ENCODE measurements at regions not wholly inside any gene's neighbourhood (a gene's known extent, or its start where the extent isn't known, plus 50 kb on each side); places are given as distances from the start of the nearest gene placed in this dataset.
A peak's percentile ranks its signal among the peaks of the same experiment; 100 is the strongest.

DNA sequence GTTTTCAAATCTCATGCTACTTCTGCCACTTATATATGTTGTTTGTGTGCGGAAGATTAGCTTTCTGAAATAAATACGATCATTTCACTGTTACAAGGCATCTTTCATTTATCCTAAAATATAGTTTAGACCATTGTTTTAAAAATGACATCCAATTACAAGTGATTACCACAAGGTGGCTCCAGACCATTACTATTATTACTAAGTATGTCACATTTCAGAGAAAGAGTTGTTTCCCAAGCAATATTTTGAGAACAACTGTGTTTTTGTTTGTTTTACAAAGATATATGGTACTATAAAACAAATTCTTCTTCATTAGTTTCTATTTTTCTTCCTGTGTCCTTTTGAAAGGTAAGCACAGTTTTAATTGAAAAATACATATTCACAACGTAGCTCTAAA, 136.0 kb upstream of the RAP2B start:
- Histone ChIP-seq H2BK120ac (ENCODE audit: low read depth, low read length) (no peak overlapping the region), H3K4me3 (ENCODE audit: insufficient read depth in 1 of 2, low read depth in 1 of 2, low read length in 2 of 2) (no peak overlapping the region), H3K9me3 (ENCODE audit: control insufficient read depth, low read length) (no peaks in the 10 kb centered on the region), H3K27ac (ENCODE audit: low read length, poor library complexity, severe bottlenecking) (no peak overlapping the region), H4K91ac (ENCODE audit: low read length) (no peak overlapping the region), H3K4ac (ENCODE audit: low read depth in 1 of 2, low read length in 2 of 2) (no peak overlapping the region), H2AFZ (ENCODE audit: low read depth, low read length) (no peak overlapping the region), H2BK15ac (ENCODE audit: low read depth, poor library complexity, severe bottlenecking) (no peak overlapping the region), H2BK5ac (ENCODE audit: low read depth, low read length, poor library complexity, severe bottlenecking) (no peak overlapping the region), H2AK5ac (ENCODE audit: low read length, severe bottlenecking) (no peak overlapping the region), H3K4me2 (ENCODE audit: low read length, poor library complexity, severe bottlenecking) (no peak overlapping the region), H3K18ac (ENCODE audit: low read depth in 1 of 2, low read length in 2 of 2) (no peak overlapping the region), H2BK12ac (ENCODE audit: low read length in 2 of 2) (no peak overlapping the region), H3K27me3 (ENCODE audit: control insufficient read depth in 1 of 2, insufficient read depth in 1 of 2, low read length in 2 of 2) (peaks cover 0 to 4% of the 10 kb centered on the region in 2 experiments), H3K9ac (ENCODE audit: low read length) (no peak overlapping the region), H3K23ac (ENCODE audit: low read length in 2 of 2) (no peak overlapping the region), H3K36me3 (ENCODE audit: control insufficient read depth in 1 of 2, insufficient read depth in 2 of 2, low read depth in 1 of 2, low read length in 2 of 2) (no peaks in the 10 kb centered on the region), H3K4me1 (ENCODE audit: control insufficient read depth, insufficient read depth, low read depth, low read length) (no peaks in the 10 kb centered on the region), H3K79me1 (replicated peaks; ENCODE audit: low read length, poor library complexity, severe bottlenecking) (no peaks in the 10 kb centered on the region), H4K8ac (ENCODE audit: low read length) (no peak overlapping the region), H3K14ac (ENCODE audit: low read length in 2 of 2) (no peak overlapping the region)
- WGBS, result no CpG with 5 or more reads among the region's 3 CpGs
- DNase-seq, result peak; percentile 53

DNA sequence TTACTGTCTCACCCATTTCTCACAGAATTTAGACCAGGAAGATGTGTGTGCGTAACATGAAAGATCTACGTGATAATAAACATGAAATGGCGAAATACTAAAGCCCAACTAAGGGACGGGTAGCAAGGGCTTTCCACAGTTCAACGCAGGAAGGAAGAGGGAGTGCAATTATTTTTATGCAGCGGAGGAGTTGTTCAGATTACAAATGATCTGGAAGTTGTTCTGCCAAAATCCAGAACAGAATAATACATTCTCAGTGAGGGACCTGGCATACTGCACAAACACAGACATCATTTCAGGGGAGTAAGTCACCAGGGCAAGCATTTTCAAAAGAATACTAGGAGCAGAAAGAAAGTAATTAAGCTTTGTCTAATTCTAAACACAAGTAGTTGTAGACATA, 133.6 kb upstream of the RAP2B start:
- no peak overlapping the region for H2BK15ac ChIP-seq (ENCODE audit: low read depth, poor library complexity, severe bottlenecking)
- H3K14ac ChIP-seq (ENCODE audit: low read length in 2 of 2), result no peak overlapping the region
- H3K9me3 ChIP-seq (ENCODE audit: control insufficient read depth, low read length), result no peaks in the 10 kb centered on the region
- no peak overlapping the region for H2BK12ac ChIP-seq (ENCODE audit: low read length in 2 of 2)
- no peak overlapping the region for H2AK5ac ChIP-seq (ENCODE audit: low read length, severe bottlenecking)
- no peak for DNase-seq
- H3K4ac ChIP-seq (ENCODE audit: low read depth in 1 of 2, low read length in 2 of 2), result no peak overlapping the region
- no peak overlapping the region for H4K8ac ChIP-seq (ENCODE audit: low read length)
- no peak overlapping the region for H3K18ac ChIP-seq (ENCODE audit: low read depth in 1 of 2, low read length in 2 of 2)
- 89% methylated on average over 5 of the region's 6 CpGs for WGBS
- no peaks in the 10 kb centered on the region for H3K36me3 ChIP-seq (ENCODE audit: control insufficient read depth in 1 of 2, insufficient read depth in 2 of 2, low read depth in 1 of 2, low read length in 2 of 2)
- H3K27me3 ChIP-seq (ENCODE audit: control insufficient read depth in 1 of 2, insufficient read depth in 1 of 2, low read length in 2 of 2), result no peaks in the 10 kb centered on the region
- no peak overlapping the region for H3K4me2 ChIP-seq (ENCODE audit: low read length, poor library complexity, severe bottlenecking)
- no peak overlapping the region for H2AFZ ChIP-seq (ENCODE audit: low read depth, low read length)
- H3K4me3 ChIP-seq (ENCODE audit: insufficient read depth in 1 of 2, low read depth in 1 of 2, low read length in 2 of 2), result no peak overlapping the region
- peak overlapping the region; percentile 67 for H3K9ac ChIP-seq (ENCODE audit: low read length)
- no peak overlapping the region for H4K91ac ChIP-seq (ENCODE audit: low read length)
- H2BK120ac ChIP-seq (ENCODE audit: low read depth, low read length), result no peak overlapping the region
- no peak overlapping the region for H3K27ac ChIP-seq (ENCODE audit: low read length, poor library complexity, severe bottlenecking)
- H3K4me1 ChIP-seq (ENCODE audit: control insufficient read depth, insufficient read depth, low read depth, low read length), result no peaks in the 10 kb centered on the region
- H3K79me1 ChIP-seq (replicated peaks; ENCODE audit: low read length, poor library complexity, severe bottlenecking), result no peaks in the 10 kb centered on the region
- no peak overlapping the region for H2BK5ac ChIP-seq (ENCODE audit: low read depth, low read length, poor library complexity, severe bottlenecking)
- no peak overlapping the region for H3K23ac ChIP-seq (ENCODE audit: low read length in 2 of 2)

DNA sequence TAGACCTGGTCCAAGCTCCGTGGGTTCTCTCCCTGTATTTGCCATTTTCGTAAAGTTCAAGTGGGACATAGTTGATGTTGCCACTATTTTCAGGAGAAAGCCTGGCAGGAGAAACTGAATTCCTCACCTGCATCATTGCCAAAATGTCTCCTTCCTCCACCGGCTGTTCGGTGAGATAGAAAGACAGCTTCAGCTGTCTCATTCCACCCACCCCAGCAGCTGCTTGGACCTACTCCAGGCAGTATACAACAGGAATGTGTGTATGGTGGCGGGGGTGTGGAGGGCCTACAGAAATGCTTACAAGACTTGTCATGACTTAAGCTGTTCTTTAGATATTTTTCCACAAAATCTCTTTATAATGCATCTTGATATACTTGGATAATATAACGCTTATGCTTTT, 132.7 kb upstream of the RAP2B start:
- Histone ChIP-seq H2BK5ac (ENCODE audit: low read depth, low read length, poor library complexity, severe bottlenecking) (no peak overlapping the region), H3K4me3 (ENCODE audit: insufficient read depth in 1 of 2, low read depth in 1 of 2, low read length in 2 of 2) (no peak overlapping the region), H3K36me3 (ENCODE audit: control insufficient read depth in 1 of 2, insufficient read depth in 2 of 2, low read depth in 1 of 2, low read length in 2 of 2) (no peaks in the 10 kb centered on the region), H2AK5ac (ENCODE audit: low read length, severe bottlenecking) (no peak overlapping the region), H3K23ac (ENCODE audit: low read length in 2 of 2) (no peak overlapping the region), H2BK12ac (ENCODE audit: low read length in 2 of 2) (no peak overlapping the region), H4K8ac (ENCODE audit: low read length) (no peak overlapping the region), H3K9ac (ENCODE audit: low read length) (no peak overlapping the region), H3K4ac (ENCODE audit: low read depth in 1 of 2, low read length in 2 of 2) (no peak overlapping the region), H3K4me2 (ENCODE audit: low read length, poor library complexity, severe bottlenecking) (no peak overlapping the region), H2AFZ (ENCODE audit: low read depth, low read length) (no peak overlapping the region), H3K14ac (ENCODE audit: low read length in 2 of 2) (no peak overlapping the region), H4K91ac (ENCODE audit: low read length) (no peak overlapping the region), H3K27me3 (ENCODE audit: control insufficient read depth in 1 of 2, insufficient read depth in 1 of 2, low read length in 2 of 2) (no peaks in the 10 kb centered on the region), H2BK15ac (ENCODE audit: low read depth, poor library complexity, severe bottlenecking) (no peak overlapping the region), H2BK120ac (ENCODE audit: low read depth, low read length) (no peak overlapping the region), H3K4me1 (ENCODE audit: control insufficient read depth, insufficient read depth, low read depth, low read length) (no peaks in the 10 kb centered on the region), H3K79me1 (replicated peaks; ENCODE audit: low read length, poor library complexity, severe bottlenecking) (no peaks in the 10 kb centered on the region), H3K18ac (ENCODE audit: low read depth in 1 of 2, low read length in 2 of 2) (no peak overlapping the region), H3K27ac (ENCODE audit: low read length, poor library complexity, severe bottlenecking) (no peak overlapping the region), H3K9me3 (ENCODE audit: control insufficient read depth, low read length) (no peaks in the 10 kb centered on the region)
- no peak for DNase-seq
- 55% methylated on average over 1 of the region's 6 CpGs for WGBS

DNA sequence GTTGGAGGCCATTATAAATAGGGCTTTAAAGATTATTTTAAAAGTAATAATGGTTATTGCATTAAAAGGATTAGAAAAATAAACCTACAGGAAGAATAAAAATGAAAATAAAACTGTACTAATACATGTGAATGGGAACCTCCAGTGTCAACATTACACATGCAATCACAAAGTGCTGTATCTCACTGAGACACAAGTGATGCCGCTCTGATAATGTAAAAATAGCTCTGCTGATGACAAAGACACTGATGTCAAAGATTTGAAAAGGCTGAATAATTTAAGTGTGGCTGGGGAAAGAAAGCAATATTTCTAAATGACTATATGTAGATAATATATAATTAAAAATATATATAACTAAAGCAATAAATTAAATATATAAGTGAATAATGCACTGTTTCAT, 129.1 kb upstream of the RAP2B start:
- Histone ChIP-seq H3K27ac (ENCODE audit: low read length, poor library complexity, severe bottlenecking) (no peak overlapping the region), H4K91ac (ENCODE audit: low read length) (no peak overlapping the region), H3K79me1 (replicated peaks; ENCODE audit: low read length, poor library complexity, severe bottlenecking) (no peaks in the 10 kb centered on the region), H3K14ac (ENCODE audit: low read length in 2 of 2) (no peak overlapping the region), H2BK5ac (ENCODE audit: low read depth, low read length, poor library complexity, severe bottlenecking) (no peak overlapping the region), H3K9ac (ENCODE audit: low read length) (no peak overlapping the region), H2AK5ac (ENCODE audit: low read length, severe bottlenecking) (no peak overlapping the region), H3K18ac (ENCODE audit: low read depth in 1 of 2, low read length in 2 of 2) (no peak overlapping the region), H3K4me3 (ENCODE audit: insufficient read depth in 1 of 2, low read depth in 1 of 2, low read length in 2 of 2) (no peak overlapping the region), H2BK120ac (ENCODE audit: low read depth, low read length) (no peak overlapping the region), H2AFZ (ENCODE audit: low read depth, low read length) (no peak overlapping the region), H3K9me3 (ENCODE audit: control insufficient read depth, low read length) (no peaks in the 10 kb centered on the region), H3K36me3 (ENCODE audit: control insufficient read depth in 1 of 2, insufficient read depth in 2 of 2, low read depth in 1 of 2, low read length in 2 of 2) (no peaks in the 10 kb centered on the region), H3K27me3 (ENCODE audit: control insufficient read depth in 1 of 2, insufficient read depth in 1 of 2, low read length in 2 of 2) (no peaks in the 10 kb centered on the region), H4K8ac (ENCODE audit: low read length) (no peak overlapping the region), H2BK15ac (ENCODE audit: low read depth, poor library complexity, severe bottlenecking) (no peak overlapping the region), H2BK12ac (ENCODE audit: low read length in 2 of 2) (no peak overlapping the region), H3K4ac (ENCODE audit: low read depth in 1 of 2, low read length in 2 of 2) (no peak overlapping the region), H3K4me1 (ENCODE audit: control insufficient read depth, insufficient read depth, low read depth, low read length) (no peaks in the 10 kb centered on the region), H3K23ac (ENCODE audit: low read length in 2 of 2) (no peak overlapping the region), H3K4me2 (ENCODE audit: low read length, poor library complexity, severe bottlenecking) (no peak overlapping the region)
- no peak for DNase-seq
- no CpG with 5 or more reads among the region's 1 CpG for WGBS
